Lower leg skin (tissue), 3 donors: ENCODE measurements at regions not wholly inside any gene's neighbourhood (a gene's known extent, or its start where the extent isn't known, plus 50 kb on each side); places are given as distances from the start of the nearest gene placed in this dataset.

Experiments used
- CTCF ChIP-seq, 3 donors: fragments of 450-650 bp; IDR thresholded peaks; one replicate each; pipeline ENCODE4 v1.5.1; 2016; ENCODE audit warnings: antibody characterized with exemption in 3 of 3, mild to moderate bottlenecking in 3 of 3, moderate library complexity in 2 of 3
- POLR2A ChIP-seq, 2 donors: fragments of 450-650 bp; IDR thresholded peaks; one replicate each; pipeline ENCODE4 v1.6.1; 2016 to 2017; ENCODE audit warnings: antibody characterized with exemption in 2 of 2, mild to moderate bottlenecking in 1 of 2, moderate library complexity in 1 of 2

DNA sequence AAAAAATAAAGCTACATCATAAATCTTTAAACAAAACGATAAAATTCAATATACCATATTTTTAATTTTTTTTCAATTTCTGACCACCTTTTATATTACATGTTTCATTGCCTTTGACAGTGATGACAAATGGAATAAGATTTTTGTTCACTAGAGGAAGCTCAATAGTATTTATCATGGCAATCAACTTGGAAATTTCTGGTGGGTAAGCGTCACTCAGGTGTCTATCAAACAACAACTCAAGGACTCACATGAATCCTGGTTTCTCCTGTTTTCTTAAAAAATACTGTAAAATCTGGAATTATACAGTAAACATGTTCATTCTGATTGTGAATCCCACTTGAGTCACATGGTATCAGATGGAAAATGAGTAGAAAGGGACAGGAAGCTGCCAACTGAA lies 782.2 kb downstream of the OTOL1 start:
- TF ChIP-seq CTCF (IDR thresholded peaks at IDR 0.05) (no peak), POLR2A (IDR thresholded peaks at IDR 0.05) (no peak)
